Nephron progenitor cell (in vitro differentiated cells): ENCODE measurements at regions not wholly inside any gene's neighbourhood (a gene's known extent, or its start where the extent isn't known, plus 50 kb on each side); places are given as distances from the start of the nearest gene placed in this dataset.

Experiments used
- DNase-seq: peaks from one replicate; pipeline ENCODE4 v3.0.0; 2021
- H3K27ac Mint-ChIP-seq: 2 replicates; pipeline ENCODE4 v1.8.0; 2021; ENCODE audit warnings: mild to moderate bottlenecking, moderate library complexity, mixed read lengths
- H3K27me3 Mint-ChIP-seq: 2 replicates; pipeline ENCODE4 v1.8.0; 2021; ENCODE audit warnings: mild to moderate bottlenecking, low read depth, mixed read lengths; ENCODE audit not compliant: poor library complexity
- H3K36me3 Mint-ChIP-seq: 2 replicates; pipeline ENCODE4 v1.8.0; 2021; ENCODE audit warnings: low read depth, mixed read lengths
- H3K4me1 Mint-ChIP-seq: 2 replicates; pipeline ENCODE4 v1.8.0; 2021; ENCODE audit warnings: mixed read lengths
- H3K4me3 Mint-ChIP-seq: 2 replicates; pipeline ENCODE4 v1.8.0; 2021; ENCODE audit warnings: mild to moderate bottlenecking, moderate library complexity, mixed read lengths
- H3K9me3 Mint-ChIP-seq: 2 replicates; pipeline ENCODE4 v1.8.0; 2021; ENCODE audit warnings: mild to moderate bottlenecking, moderate library complexity, mixed read lengths
- CTCF ChIP-seq: fragments of 200-600 bp; sonication (generic); IDR thresholded peaks from 2 replicates; pipeline ENCODE4 v1.5.0; 2021; ENCODE audit warnings: antibody characterized with exemption

GRCh38 chr13:74646091-74646490, 511.9 kb upstream of the KLF12 start:
- no peaks in the 10 kb centered on the region for H3K4me1 Mint-ChIP-seq
- no peaks in the 10 kb centered on the region for H3K27me3 Mint-ChIP-seq
- no peak for TF ChIP-seq CTCF
- H3K36me3 Mint-ChIP-seq = no peaks in the 10 kb centered on the region
- no peaks in the 10 kb centered on the region for H3K9me3 Mint-ChIP-seq
- H3K4me3 Mint-ChIP-seq = no peak overlapping the region
- DNase-seq = no peak
- no peak overlapping the region for H3K27ac Mint-ChIP-seq

GRCh38 chr13:74645586-74645985, 511.4 kb upstream of the KLF12 start:
- no peaks in the 10 kb centered on the region for H3K36me3 Mint-ChIP-seq
- no peaks in the 10 kb centered on the region for H3K9me3 Mint-ChIP-seq
- DNase-seq = no peak
- no peak for TF ChIP-seq CTCF
- H3K4me3 Mint-ChIP-seq = no peak overlapping the region
- H3K27ac Mint-ChIP-seq = no peak overlapping the region
- H3K4me1 Mint-ChIP-seq = no peaks in the 10 kb centered on the region
- no peaks in the 10 kb centered on the region for H3K27me3 Mint-ChIP-seq

DNA sequence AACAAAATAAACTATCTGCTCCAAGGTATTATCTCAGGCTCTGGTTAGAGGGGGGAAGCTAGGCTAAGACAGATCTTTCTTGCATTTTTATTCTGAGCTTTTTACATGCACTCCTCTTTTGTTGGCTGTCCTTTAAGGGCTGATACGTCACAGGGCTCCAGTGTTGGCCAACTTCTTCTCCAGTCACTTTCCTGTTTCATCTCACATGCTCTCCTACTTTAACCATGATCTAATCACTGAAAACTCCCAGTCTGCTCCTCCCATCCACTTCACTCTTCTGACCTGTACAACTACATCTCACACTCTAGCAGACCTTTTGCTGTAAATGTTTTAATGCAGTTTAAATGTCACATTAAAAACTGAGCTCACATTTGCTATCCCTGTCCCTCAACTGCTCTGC, 510.0 kb upstream of the KLF12 start:
- no peaks in the 10 kb centered on the region for H3K4me1 Mint-ChIP-seq
- H3K9me3 Mint-ChIP-seq = no peaks in the 10 kb centered on the region
- DNase-seq = no peak
- no peak overlapping the region for H3K27ac Mint-ChIP-seq
- H3K4me3 Mint-ChIP-seq = no peak overlapping the region
- no peak for TF ChIP-seq CTCF
- no peaks in the 10 kb centered on the region for H3K27me3 Mint-ChIP-seq
- no peaks in the 10 kb centered on the region for H3K36me3 Mint-ChIP-seq

DNA sequence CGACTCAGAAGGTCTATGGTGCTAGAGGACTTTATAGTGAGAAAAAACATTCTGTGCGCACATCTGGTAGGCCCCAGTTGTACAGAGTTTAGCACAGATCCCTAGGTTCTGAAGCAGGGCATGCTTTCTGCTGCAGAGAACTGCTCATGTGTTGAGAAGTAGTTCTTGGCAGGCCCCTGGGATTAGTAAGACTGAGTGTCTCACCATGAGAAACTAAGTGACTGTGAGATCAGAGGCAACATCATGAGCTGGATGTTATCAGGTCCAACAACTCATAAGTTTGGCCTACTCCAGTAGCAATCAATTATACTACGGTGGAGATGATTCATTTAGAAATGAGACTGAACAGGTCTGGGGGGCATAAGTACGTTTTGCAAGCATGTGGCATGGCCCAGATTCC, 507.4 kb upstream of the KLF12 start:
- Mint-ChIP-seq H3K27ac (no peak overlapping the region), H3K27me3 (no peaks in the 10 kb centered on the region), H3K9me3 (no peaks in the 10 kb centered on the region), H3K36me3 (no peaks in the 10 kb centered on the region), H3K4me1 (no peaks in the 10 kb centered on the region), H3K4me3 (no peak overlapping the region)
- no peak for DNase-seq
- no peak for TF ChIP-seq CTCF

DNA sequence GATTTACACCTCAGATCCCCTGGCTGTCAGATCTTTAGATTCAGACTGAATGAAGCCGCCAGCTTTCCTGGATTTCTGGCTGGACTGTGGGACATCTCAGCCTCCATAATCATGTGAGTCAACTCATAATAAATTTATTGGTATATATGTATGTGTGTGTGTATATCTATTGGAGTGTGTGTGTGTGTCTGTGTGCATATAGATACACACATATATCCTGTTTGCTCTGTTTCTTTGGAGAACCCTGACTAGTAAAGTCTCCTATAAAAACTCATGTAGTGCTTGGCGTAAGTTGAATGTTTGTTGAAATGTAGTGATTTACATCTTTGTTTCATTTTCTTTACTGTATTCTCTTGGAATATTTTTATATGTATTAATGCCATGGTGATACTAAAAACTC, 499.5 kb upstream of the KLF12 start:
- no peak for TF ChIP-seq CTCF
- no peaks in the 10 kb centered on the region for H3K9me3 Mint-ChIP-seq
- no peaks in the 10 kb centered on the region for H3K36me3 Mint-ChIP-seq
- no peak for DNase-seq
- no peak overlapping the region for H3K27ac Mint-ChIP-seq
- H3K27me3 Mint-ChIP-seq = no peaks in the 10 kb centered on the region
- H3K4me1 Mint-ChIP-seq = no peaks in the 10 kb centered on the region
- no peak overlapping the region for H3K4me3 Mint-ChIP-seq

DNA sequence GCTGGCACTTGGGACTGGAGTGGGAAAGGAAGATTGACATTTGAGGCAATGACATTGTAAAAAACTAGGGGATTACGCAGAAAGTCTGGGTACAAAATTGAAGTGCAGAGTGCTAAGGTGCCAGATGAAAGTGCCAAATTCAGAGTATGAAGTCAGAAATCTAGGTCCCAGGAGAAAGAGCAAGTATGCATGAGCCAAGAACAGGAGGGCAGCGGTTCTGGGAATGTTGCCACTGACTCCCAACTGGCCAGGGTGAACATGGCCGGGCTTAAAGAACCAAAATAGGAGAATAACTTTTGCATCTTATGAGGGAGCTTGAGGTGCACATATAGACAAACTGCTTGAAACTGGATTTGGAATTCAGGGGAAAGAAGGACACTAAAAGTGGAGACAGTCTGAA, 495.8 kb upstream of the KLF12 start:
- no peak overlapping the region for H3K27ac Mint-ChIP-seq

More for the DNA sequence above, 495.8 kb upstream of the KLF12 start:
- no peak for TF ChIP-seq CTCF
- Mint-ChIP-seq H3K36me3 (no peaks in the 10 kb centered on the region), H3K4me3 (no peak overlapping the region), H3K27me3 (no peaks in the 10 kb centered on the region), H3K4me1 (no peaks in the 10 kb centered on the region), H3K9me3 (no peaks in the 10 kb centered on the region)
- no peak for DNase-seq
